ENCODE measurements at regions not wholly inside any gene's neighbourhood (a gene's known extent, or its start where the extent isn't known, plus 50 kb on each side); places are given as distances from the start of the nearest gene placed in this dataset.
A peak's percentile ranks its signal among the peaks of the same experiment; 100 is the strongest.

- TF ChIP-seq REST (IDR thresholded peaks at IDR 0.05; ENCODE audit: unreplicated experiment), result no peak
Measured at GRCh38 chr1:34405266-34405959, 228.7 kb downstream of the C1orf94 start (continued).

GRCh38 chr1:34406377-34406776 lies 229.7 kb downstream of the C1orf94 start:
- H3K36me3 ChIP-seq (ENCODE audit: insufficient read depth), result no peaks in the 10 kb centered on the region
- 0 out of 2 replicates have a peak overlapping the region, but pooled peaks have one; percentile 59 for H3K27ac Mint-ChIP-seq
- no peaks in the 10 kb centered on the region for H3K79me2 ChIP-seq (replicated peaks; ENCODE audit: insufficient read depth)
- H3K27ac ChIP-seq (ENCODE audit: low read depth), result no peak overlapping the region
- H3K4me1 Mint-ChIP-seq, result peaks cover 10% of the 10 kb centered on the region; the same call in 2 of the 3 replicates
- DNase-seq (ENCODE audit: low spot score), result no peak
- H3K27me3 ChIP-seq (ENCODE audit: insufficient read depth), result no peaks in the 10 kb centered on the region
- H3K4me1 ChIP-seq (ENCODE audit: insufficient read depth), result no peaks in the 10 kb centered on the region
- 0 out of 2 replicates have a peak, but pooled peaks cover 3% of the 10 kb centered on the region for H3K9me2 ChIP-seq (ENCODE audit: insufficient read depth)
- peaks cover 6% of the 10 kb centered on the region; the same call in 1 of the 3 replicates for H3K9me3 Mint-ChIP-seq
- ATAC-seq, result no peak
- no peak overlapping the region for H3K4me3 Mint-ChIP-seq
- no peaks in the 10 kb centered on the region for H4K20me1 ChIP-seq (replicated peaks; ENCODE audit: insufficient read depth)
- no peaks in the 10 kb centered on the region for H3K36me3 Mint-ChIP-seq (ENCODE audit: low read depth)
- H3K4me2 ChIP-seq, result no peak overlapping the region
- no peak overlapping the region for H3K4me3 ChIP-seq
- H3K27me3 Mint-ChIP-seq (ENCODE audit: insufficient read depth, low read depth, poor library complexity), result peaks cover 3% of the 10 kb centered on the region
- H3F3A ChIP-seq (replicated peaks; ENCODE audit: low read depth), result no peaks in the 10 kb centered on the region
- H2AFZ ChIP-seq, result peak overlapping the region; percentile 28; the same call in 1 of the 2 replicates
- TF ChIP-seq ETS1 (IDR thresholded peaks at IDR 0.05) (no peak), CTCF (conservative IDR thresholded peaks at IDR 0.05; ENCODE audit: low read depth in 2 of 2) (no peak), CREB1 (CRISPR knock-in tag; IDR thresholded peaks at IDR 0.05; ENCODE audit: low read depth) (no peak), ZNF331 (CRISPR knock-in tag; IDR thresholded peaks at IDR 0.05; ENCODE audit: low read depth) (no peak), REST (IDR thresholded peaks at IDR 0.05; ENCODE audit: unreplicated experiment) (no peak), EZH2phosphoT487 (IDR thresholded peaks at IDR 0.05; ENCODE audit: unreplicated experiment) (no peak)

All from GM23338 (cell line).